K562 (cell line): ENCODE measurements at regions not wholly inside any gene's neighbourhood (a gene's known extent, or its start where the extent isn't known, plus 50 kb on each side); places are given as distances from the start of the nearest gene placed in this dataset.

Experiments used
- ATAC-seq: fragments of 200-7000 bp; cut with Tn5 transposase; 3 replicates; pipeline ENCODE4 v1.9.1; 2020; ENCODE audit warnings: moderate library complexity
- BruUV-seq: library from RNA; stranded (reverse); fragments of 400-500 nt; replicated peaks from 2 replicates; lab custom pipeline; 2021; lab: Mats Ljungman, UMichigan
- CTCF ChIA-PET: fragments of 300-600 bp; formaldehyde crosslinking; extraction: SDS; loops from one replicate; lab custom pipeline; 2021; ENCODE audit warnings: low intra/inter-chr PET ratio; lab: Yijun Ruan, JAX
- POLR2A ChIA-PET: fragments of 300-600, 350-650 bp; sonication (Branson Sonifier 250); formaldehyde crosslinking; extraction: SDS; loops from one replicate; lab custom pipeline; 2021; ENCODE audit warnings: antibody characterized with exemption, inconsistent platforms; lab: Yijun Ruan, JAX
- DNase-seq, 4 experiments: peaks; one replicate each; pipeline versions ENCODE4 v3.0.0 to v3.0.0-alpha.2; 2011 to 2018; ENCODE audit warnings: low spot score in 3 of 4, mixed read lengths in 3 of 4; ENCODE audit errors: extremely low read depth in 1 of 4
- FAIRE-seq: peaks from 2 replicates; lab custom pipeline; 2011; peaks lifted over from hg19 to GRCh38; lab: Jason Lieb, UNC
- H2AFZ ChIP-seq: 2 replicates; pipeline ENCODE4 v1.6.0; 2011; ENCODE audit warnings: low read depth, low read length, control low read depth, inconsistent platforms
- H3K27ac ChIP-seq: fragments of 200-600 bp; 3 replicates; pipeline ENCODE4 v1.8.0; 2011; ENCODE audit warnings: low read depth, mild to moderate bottlenecking, control low read depth, inconsistent platforms, low read length, moderate library complexity, mixed read lengths; ENCODE audit errors: extremely low read depth
- H3K27me3 ChIP-seq, 2 experiments: fragments of 300-600 bp in 1 of 2; 2 replicates in 1 of 2; 3 replicates in 1 of 2; pipeline versions ENCODE4 v1.6.0 to v1.8.0; 2011; ENCODE audit warnings: inconsistent platforms in 2 of 2, low read length in 2 of 2, mild to moderate bottlenecking in 1 of 2, mixed read lengths in 1 of 2, moderate library complexity in 1 of 2; ENCODE audit not compliant: control insufficient read depth in 2 of 2, insufficient read depth in 2 of 2
- H3K36me3 ChIP-seq: fragments of 300-600 bp; 3 replicates; pipeline ENCODE4 v1.8.0; 2011; ENCODE audit warnings: mild to moderate bottlenecking, low read length, inconsistent platforms; ENCODE audit not compliant: control insufficient read depth, insufficient read depth
- H3K4me1 ChIP-seq, 2 experiments: fragments of 200-600 bp in 1 of 2; replicated peaks in 1 of 2; 2 replicates in 1 of 2; 3 replicates in 1 of 2; pipeline versions ENCODE4 v1.5.1 to v1.8.0; 2011; ENCODE audit warnings: inconsistent platforms in 2 of 2, low read length in 2 of 2, mild to moderate bottlenecking in 1 of 2, mixed read lengths in 1 of 2, moderate library complexity in 1 of 2; ENCODE audit not compliant: control insufficient read depth in 2 of 2, insufficient read depth in 2 of 2
- H3K4me2 ChIP-seq: 2 replicates; pipeline ENCODE4 v1.6.1; 2011; ENCODE audit warnings: low read length, control low read depth, inconsistent platforms, mixed read lengths; ENCODE audit not compliant: insufficient read depth
- H3K4me3 ChIP-seq: fragments of 200-600 bp; sonication (generic), shearing (Covaris generic); 2 replicates; pipeline ENCODE4 v1.5.1; 2016; ENCODE audit warnings: control low read depth, inconsistent platforms
- H3K79me2 ChIP-seq: fragments of 200-600 bp; 3 replicates; pipeline ENCODE4 v1.8.0; 2011; ENCODE audit warnings: low read length, inconsistent platforms; ENCODE audit not compliant: control insufficient read depth, insufficient read depth
- H3K9ac ChIP-seq, 2 experiments: 2 replicates each; pipeline versions ENCODE4 v1.6.0 to v1.6.1; 2011; ENCODE audit warnings: low read depth in 2 of 2, low read length in 2 of 2, control low read depth in 1 of 2, inconsistent platforms in 1 of 2, mild to moderate bottlenecking in 1 of 2, mixed read lengths in 1 of 2; ENCODE audit not compliant: insufficient read depth in 1 of 2
- H3K9me1 ChIP-seq: one replicate; pipeline ENCODE4 v1.6.0; 2011; ENCODE audit warnings: inconsistent platforms, mild to moderate bottlenecking, low read length, moderate library complexity; ENCODE audit not compliant: control insufficient read depth, insufficient read depth
- H3K9me3 ChIP-seq: replicated peaks from 2 replicates; pipeline ENCODE4 v1.5.1; 2011; ENCODE audit warnings: low read depth, low read length, inconsistent platforms; ENCODE audit not compliant: control insufficient read depth, insufficient read depth
- H4K20me1 ChIP-seq: replicated peaks from 2 replicates; pipeline ENCODE4 v1.6.1; 2011; ENCODE audit warnings: low read length, inconsistent platforms, mixed read lengths; ENCODE audit not compliant: control insufficient read depth, insufficient read depth
- CBX3 ChIP-seq, 2 experiments: IDR thresholded peaks; 1 replicate in 1 of 2; 2 replicates in 1 of 2; pipeline ENCODE4 v1.6.1; 2012; ENCODE audit warnings: inconsistent platforms in 2 of 2, low read length in 2 of 2, borderline replicate concordance in 1 of 2, control low read depth in 1 of 2
- HMGXB4 ChIP-seq: sonication (generic); formaldehyde crosslinking; IDR thresholded peaks from 2 replicates; pipeline ENCODE4 v1.8.1; 2023; ENCODE audit warnings: mild to moderate bottlenecking, missing genetic modification reagents
- THAP12 ChIP-seq: fragments of 250-450 bp; sonication (Bioruptor Pico); IDR thresholded peaks from 2 replicates; pipeline ENCODE4 v1.9.0; 2021; ENCODE audit warnings: mild to moderate bottlenecking, inconsistent platforms
- ZSCAN32 ChIP-seq: fragments of 450-650 bp; formaldehyde crosslinking; IDR thresholded peaks from 2 replicates; pipeline ENCODE4 v1.4.0; 2020; ENCODE audit warnings: mild to moderate bottlenecking, moderate library complexity
- whole genome bisulfite sequencing: fragments of 100-300 bp; shearing (Covaris generic); methylation state at CpG from one replicate; pipeline ENCODE4 v1.1.6; 2016; ENCODE audit warnings: low coverage, mixed read lengths; ENCODE audit not compliant: insufficient coverage; ENCODE audit errors: missing lambda C conversion rate; 5-methylcytosine and 5-hydroxymethylcytosine counted together
- in situ Hi-C: fragments of 300-500 bp; cut with MboI; formaldehyde crosslinking; loops from 4 replicates; pipeline ENCODE4 v1.15.0; 2018; ENCODE audit warnings: inconsistent platforms, mixed read lengths
- intact Hi-C: fragments of 100-400 bp; cut with micrococcal nuclease; formaldehyde crosslinking; loops from 2 replicates; pipeline ENCODE4 v1.14.2; 2022

- in situ Hi-C loops: no loop called here
- no peak for ATAC-seq
- no peak for FAIRE-seq
- 7% methylated on average over 23 of the region's 24 CpGs for WGBS
- intact Hi-C loops: no loop called here
- Histone ChIP-seq H3K4me1 (peaks cover 0 to 7% of the 10 kb centered on the region in 2 experiments; a peak in 1 of 5 replicates), H2AFZ (no peak overlapping the region), H3K79me2 (no peaks in the 10 kb centered on the region), H3K36me3 (no peaks in the 10 kb centered on the region), H3K9me1 (no peaks in the 10 kb centered on the region), H4K20me1 (no peaks in the 10 kb centered on the region), H3K4me3 (no peak overlapping the region), H3K9me3 (no peaks in the 10 kb centered on the region), H3K9ac (no peak overlapping the region), H3K27ac (no peak overlapping the region), H3K27me3 (peaks cover 24 to 66% of the 10 kb centered on the region in 2 experiments), H3K4me2 (no peak overlapping the region)
- DNase-seq: no peak
- TF ChIP-seq CBX3 (IDR thresholded peaks at IDR 0.05; ENCODE audit: borderline replicate concordance in 1 of 2, low read length in 2 of 2) (no peak), HMGXB4 (CRISPR knock-in tag) (no peak), ZSCAN32 (CRISPR knock-in tag) (no peak), THAP12 (no peak)
- no TSS peak for BruUV-seq
- ChIA-PET POLR2A (no interaction called here), CTCF (no interaction called here)
Observed at GRCh38 chr18:75156139-75156750, 52.7 kb downstream of the PTGR3 start.
